ENCODE measurements at regions not wholly inside any gene's neighbourhood (a gene's known extent, or its start where the extent isn't known, plus 50 kb on each side); places are given as distances from the start of the nearest gene placed in this dataset.

DNA sequence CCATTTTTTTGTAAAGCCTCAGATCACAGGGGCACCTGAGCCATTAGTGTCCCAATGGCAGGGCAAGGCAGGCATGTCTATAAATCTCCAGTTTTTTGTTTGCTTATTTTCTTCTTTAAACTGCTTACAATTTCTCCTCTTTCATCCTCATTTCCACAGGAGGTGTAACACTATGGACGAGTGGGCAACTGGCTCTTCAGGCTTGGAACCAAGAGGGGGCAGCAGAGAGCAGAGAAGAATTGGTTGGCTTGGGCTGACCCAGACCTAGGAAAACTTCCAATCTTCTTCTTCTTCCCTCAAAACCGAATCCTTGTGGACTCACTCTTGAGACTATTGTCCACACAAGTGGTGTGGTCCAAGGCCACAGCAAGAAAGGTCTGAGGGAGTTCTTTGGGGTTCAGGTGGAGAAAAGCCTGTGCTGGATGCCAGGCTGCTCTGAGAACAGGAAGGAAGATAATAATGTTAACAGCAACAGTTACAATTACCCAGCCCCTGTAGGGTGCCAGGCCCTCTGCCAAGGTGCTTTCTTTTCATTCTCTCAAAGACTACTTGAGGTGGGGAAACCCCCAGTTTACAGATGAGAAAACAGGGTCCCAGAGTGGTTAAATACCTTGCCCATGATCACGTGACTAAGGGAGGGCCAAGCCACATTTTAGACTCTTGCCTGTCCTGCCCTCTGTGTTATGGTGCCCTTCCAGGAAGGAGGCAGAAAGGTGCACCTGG, 70.7 kb upstream of the E2F8 start:
- no peaks in the 10 kb centered on the region for H4K20me1 ChIP-seq (ENCODE audit: control insufficient read depth, insufficient read depth, low read depth, low read length)
- no peaks in the 10 kb centered on the region for H3K9me3 ChIP-seq (ENCODE audit: control insufficient read depth, insufficient read depth, low read length)
- H3K9me2 ChIP-seq (replicated peaks; ENCODE audit: control insufficient read depth, low read length) = no peaks in the 10 kb centered on the region
- TF ChIP-seq EZH2phosphoT487 (IDR thresholded peaks at IDR 0.05; ENCODE audit: borderline replicate concordance, low read length) = no peak
- TF ChIP-seq, protein P1, sequence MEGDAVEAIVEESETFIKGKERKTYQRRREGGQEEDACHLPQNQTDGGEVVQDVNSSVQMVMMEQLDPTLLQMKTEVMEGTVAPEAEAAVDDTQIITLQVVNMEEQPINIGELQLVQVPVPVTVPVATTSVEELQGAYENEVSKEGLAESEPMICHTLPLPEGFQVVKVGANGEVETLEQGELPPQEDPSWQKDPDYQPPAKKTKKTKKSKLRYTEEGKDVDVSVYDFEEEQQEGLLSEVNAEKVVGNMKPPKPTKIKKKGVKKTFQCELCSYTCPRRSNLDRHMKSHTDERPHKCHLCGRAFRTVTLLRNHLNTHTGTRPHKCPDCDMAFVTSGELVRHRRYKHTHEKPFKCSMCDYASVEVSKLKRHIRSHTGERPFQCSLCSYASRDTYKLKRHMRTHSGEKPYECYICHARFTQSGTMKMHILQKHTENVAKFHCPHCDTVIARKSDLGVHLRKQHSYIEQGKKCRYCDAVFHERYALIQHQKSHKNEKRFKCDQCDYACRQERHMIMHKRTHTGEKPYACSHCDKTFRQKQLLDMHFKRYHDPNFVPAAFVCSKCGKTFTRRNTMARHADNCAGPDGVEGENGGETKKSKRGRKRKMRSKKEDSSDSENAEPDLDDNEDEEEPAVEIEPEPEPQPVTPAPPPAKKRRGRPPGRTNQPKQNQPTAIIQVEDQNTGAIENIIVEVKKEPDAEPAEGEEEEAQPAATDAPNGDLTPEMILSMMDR (IDR thresholded peaks at IDR 0.05; ENCODE audit: low read depth, low read length, poor library complexity, severe bottlenecking) = peak; percentile 93
- H3K27ac ChIP-seq (ENCODE audit: low read depth, low read length) = no peak overlapping the region
- H3K79me2 ChIP-seq (ENCODE audit: control insufficient read depth, low read length) = no peaks in the 10 kb centered on the region
- no peak overlapping the region for H3K4me3 ChIP-seq (ENCODE audit: low read length)
- H3F3A ChIP-seq (ENCODE audit: control insufficient read depth, insufficient read depth) = no peaks in the 10 kb centered on the region
- H3K4me2 ChIP-seq (ENCODE audit: low read length) = no peak overlapping the region
- H3K4me1 ChIP-seq (ENCODE audit: control insufficient read depth, low read length) = no peaks in the 10 kb centered on the region
- no peaks in the 10 kb centered on the region for H3K27me3 ChIP-seq (ENCODE audit: control insufficient read depth, low read length)
- no peaks in the 10 kb centered on the region for H3K36me3 ChIP-seq (ENCODE audit: control insufficient read depth, low read length)

DNA sequence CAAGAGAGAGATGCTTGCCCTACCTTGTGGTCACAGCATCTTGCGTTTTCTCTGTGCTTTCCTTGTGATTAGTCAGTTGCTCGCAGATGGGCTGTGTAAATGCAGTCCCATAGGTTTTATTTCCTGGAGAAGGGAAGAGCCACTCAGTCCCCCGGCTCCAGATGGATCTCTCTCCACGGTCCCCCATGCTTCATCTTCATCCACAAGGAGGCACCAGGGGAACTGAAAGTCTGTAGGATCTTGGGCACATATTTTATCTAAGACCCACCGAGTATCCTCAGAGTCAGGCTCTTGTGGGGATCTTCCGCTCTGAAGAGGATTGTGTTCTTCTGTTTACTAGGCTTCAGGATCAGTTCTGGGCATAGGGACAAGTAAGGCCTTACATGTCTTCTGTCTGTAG, 66.8 kb upstream of the E2F8 start:
- no peaks in the 10 kb centered on the region for H3K36me3 ChIP-seq (ENCODE audit: control insufficient read depth, low read length)
- H3K79me2 ChIP-seq (ENCODE audit: control insufficient read depth, low read length) = no peaks in the 10 kb centered on the region
- TF ChIP-seq EZH2phosphoT487 (IDR thresholded peaks at IDR 0.05; ENCODE audit: borderline replicate concordance, low read length) = no peak
- TF ChIP-seq, protein P1 (IDR thresholded peaks at IDR 0.05; ENCODE audit: low read depth, low read length, poor library complexity, severe bottlenecking) = no peak
- H4K20me1 ChIP-seq (ENCODE audit: control insufficient read depth, insufficient read depth, low read depth, low read length) = no peaks in the 10 kb centered on the region
- no peaks in the 10 kb centered on the region for H3K9me2 ChIP-seq (replicated peaks; ENCODE audit: control insufficient read depth, low read length)
- no peak overlapping the region for H3K4me2 ChIP-seq (ENCODE audit: low read length)
- H3K4me3 ChIP-seq (ENCODE audit: low read length) = no peak overlapping the region
- peaks cover 7% of the 10 kb centered on the region; the same call in 1 of the 2 replicates for H3K27me3 ChIP-seq (ENCODE audit: control insufficient read depth, low read length)
- no peaks in the 10 kb centered on the region for H3K9me3 ChIP-seq (ENCODE audit: control insufficient read depth, insufficient read depth, low read length)
- no peaks in the 10 kb centered on the region for H3K4me1 ChIP-seq (ENCODE audit: control insufficient read depth, low read length)
- no peaks in the 10 kb centered on the region for H3F3A ChIP-seq (ENCODE audit: control insufficient read depth, insufficient read depth)
- no peak overlapping the region for H3K27ac ChIP-seq (ENCODE audit: low read depth, low read length)

DNA sequence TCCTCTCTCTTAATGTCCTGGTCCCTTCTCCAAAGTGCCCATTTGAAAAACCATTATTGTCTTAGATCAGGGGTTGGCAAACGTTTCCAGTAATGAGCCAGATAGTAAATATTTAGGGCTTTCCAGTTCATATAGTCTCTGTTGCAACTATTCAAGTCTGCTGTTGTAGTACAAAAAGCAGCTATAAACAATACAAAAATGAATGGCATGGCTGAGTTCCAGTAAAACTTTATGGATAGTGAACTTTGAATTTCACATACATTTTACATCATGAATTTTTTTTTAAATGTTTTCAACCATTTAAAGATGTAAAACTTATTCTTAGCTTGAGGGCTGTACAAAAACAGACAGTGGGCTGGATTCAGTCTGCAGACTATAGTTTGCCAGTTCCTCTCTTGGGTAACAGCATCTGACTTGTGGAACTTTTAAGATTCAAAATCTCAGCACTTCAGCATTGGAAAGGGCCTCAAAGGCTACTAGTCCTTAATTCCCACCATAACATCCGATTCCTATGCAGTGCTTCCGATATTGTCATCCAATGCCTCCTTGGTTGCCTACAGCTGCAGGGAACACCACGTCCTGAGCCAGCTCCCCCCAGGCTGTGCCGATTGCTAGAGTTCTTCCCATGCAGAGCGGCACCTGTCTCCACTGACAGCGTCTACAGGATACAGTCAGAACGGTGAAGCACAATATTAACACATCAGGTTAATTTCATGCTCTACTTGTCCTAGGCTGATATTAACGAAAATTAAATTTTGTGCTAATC, 65.6 kb upstream of the E2F8 start:
- no peaks in the 10 kb centered on the region for H3K4me1 ChIP-seq (ENCODE audit: control insufficient read depth, low read length)
- no peak for TF ChIP-seq EZH2phosphoT487 (IDR thresholded peaks at IDR 0.05; ENCODE audit: borderline replicate concordance, low read length)
- TF ChIP-seq, protein P1 (IDR thresholded peaks at IDR 0.05; ENCODE audit: low read depth, low read length, poor library complexity, severe bottlenecking) = no peak
- no peak overlapping the region for H3K27ac ChIP-seq (ENCODE audit: low read depth, low read length)
- no peak overlapping the region for H3K4me2 ChIP-seq (ENCODE audit: low read length)
- H3K9me2 ChIP-seq (replicated peaks; ENCODE audit: control insufficient read depth, low read length) = no peaks in the 10 kb centered on the region
- H3K79me2 ChIP-seq (ENCODE audit: control insufficient read depth, low read length) = no peaks in the 10 kb centered on the region
- H3K9me3 ChIP-seq (ENCODE audit: control insufficient read depth, insufficient read depth, low read length) = no peaks in the 10 kb centered on the region
- no peaks in the 10 kb centered on the region for H4K20me1 ChIP-seq (ENCODE audit: control insufficient read depth, insufficient read depth, low read depth, low read length)
- no peaks in the 10 kb centered on the region for H3F3A ChIP-seq (ENCODE audit: control insufficient read depth, insufficient read depth)
- no peak overlapping the region for H3K4me3 ChIP-seq (ENCODE audit: low read length)
- peaks cover 7% of the 10 kb centered on the region; the same call in 1 of the 2 replicates for H3K27me3 ChIP-seq (ENCODE audit: control insufficient read depth, low read length)
- no peaks in the 10 kb centered on the region for H3K36me3 ChIP-seq (ENCODE audit: control insufficient read depth, low read length)
